ENCODE measurements at regions not wholly inside any gene's neighbourhood (a gene's known extent, or its start where the extent isn't known, plus 50 kb on each side); places are given as distances from the start of the nearest gene placed in this dataset.

- TF ChIP-seq RNF2 (IDR thresholded peaks at IDR 0.05; ENCODE audit: borderline replicate concordance, low read depth, low read length, missing control alignments, poor library complexity, severe bottlenecking) = no peak
- TF ChIP-seq NRF1 (IDR thresholded peaks at IDR 0.05; ENCODE audit: low read depth, low read length) = no peak
These were observed 132.1 kb downstream of the PLCE1 start (continued) for GRCh38 chr10:94125856-94126255.

Measured in H1 (cell line).